Omental fat pad (tissue), 3 donors: ENCODE measurements at regions not wholly inside any gene's neighbourhood (a gene's known extent, or its start where the extent isn't known, plus 50 kb on each side); places are given as distances from the start of the nearest gene placed in this dataset.

Experiments used
- ATAC-seq: fragments of 150-250 bp; one replicate; pipeline ENCODE4 v1.9.1; 2016; ENCODE audit warnings: mild to moderate bottlenecking, moderate library complexity; ENCODE audit not compliant: low FRiP score
- DNase-seq: peaks from one replicate; pipeline ENCODE4 v3.0.0-alpha.2; 2019; ENCODE audit warnings: low spot score
- TF ChIP-seq, protein P1 (sequence below), 3 donors: fragments of 450-650 bp; IDR thresholded peaks; one replicate each; pipeline ENCODE4 v1.5.1; 2016 to 2017; ENCODE audit warnings: antibody characterized with exemption in 3 of 3, mild to moderate bottlenecking in 3 of 3, moderate library complexity in 2 of 3

DNA sequence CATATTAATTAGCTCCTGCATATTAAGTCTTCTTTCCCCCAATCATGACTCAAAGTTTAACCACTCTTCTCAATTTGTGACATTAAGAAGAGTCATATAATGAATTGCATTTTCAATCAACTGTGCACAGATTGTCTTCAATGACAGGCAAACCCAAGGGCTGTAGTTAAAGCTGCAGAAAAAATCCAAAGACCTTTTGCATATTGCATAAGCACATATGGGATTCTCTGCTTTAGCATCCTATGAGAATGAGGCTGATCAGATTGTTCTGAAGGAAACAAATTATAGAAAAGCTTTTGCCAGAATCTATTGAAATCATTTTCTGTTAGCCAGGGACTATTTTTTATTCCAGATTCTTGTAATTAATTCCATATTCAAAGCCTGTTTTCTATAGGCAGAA lies 112.3 kb downstream of the FAM170A start:
- TF ChIP-seq, protein P1, sequence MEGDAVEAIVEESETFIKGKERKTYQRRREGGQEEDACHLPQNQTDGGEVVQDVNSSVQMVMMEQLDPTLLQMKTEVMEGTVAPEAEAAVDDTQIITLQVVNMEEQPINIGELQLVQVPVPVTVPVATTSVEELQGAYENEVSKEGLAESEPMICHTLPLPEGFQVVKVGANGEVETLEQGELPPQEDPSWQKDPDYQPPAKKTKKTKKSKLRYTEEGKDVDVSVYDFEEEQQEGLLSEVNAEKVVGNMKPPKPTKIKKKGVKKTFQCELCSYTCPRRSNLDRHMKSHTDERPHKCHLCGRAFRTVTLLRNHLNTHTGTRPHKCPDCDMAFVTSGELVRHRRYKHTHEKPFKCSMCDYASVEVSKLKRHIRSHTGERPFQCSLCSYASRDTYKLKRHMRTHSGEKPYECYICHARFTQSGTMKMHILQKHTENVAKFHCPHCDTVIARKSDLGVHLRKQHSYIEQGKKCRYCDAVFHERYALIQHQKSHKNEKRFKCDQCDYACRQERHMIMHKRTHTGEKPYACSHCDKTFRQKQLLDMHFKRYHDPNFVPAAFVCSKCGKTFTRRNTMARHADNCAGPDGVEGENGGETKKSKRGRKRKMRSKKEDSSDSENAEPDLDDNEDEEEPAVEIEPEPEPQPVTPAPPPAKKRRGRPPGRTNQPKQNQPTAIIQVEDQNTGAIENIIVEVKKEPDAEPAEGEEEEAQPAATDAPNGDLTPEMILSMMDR (IDR thresholded peaks at IDR 0.05) = no peak
- ATAC-seq (no peak), DNase-seq (no peak)

DNA sequence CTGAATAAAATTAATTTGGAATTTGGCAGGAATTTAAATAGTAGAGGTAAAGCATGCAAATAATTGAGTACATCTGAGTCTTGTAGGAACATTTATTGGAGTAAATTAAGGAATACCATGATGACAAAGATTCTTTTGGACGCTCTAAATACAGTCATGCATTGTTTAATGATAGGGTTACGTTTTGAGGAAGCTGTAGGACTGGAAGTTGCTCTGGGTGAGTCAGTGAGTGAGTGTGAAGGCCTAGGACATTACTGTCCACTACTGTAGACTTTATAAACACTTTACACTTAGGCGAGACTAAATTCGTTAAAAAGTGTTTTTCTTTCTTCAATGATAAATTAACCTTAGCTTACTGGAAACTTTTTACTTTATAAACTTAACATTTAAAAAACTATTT lies 113.0 kb downstream of the FAM170A start:
- ATAC-seq = no peak
- no peak for DNase-seq
- TF ChIP-seq, protein P1 (IDR thresholded peaks at IDR 0.05) = no peak

DNA sequence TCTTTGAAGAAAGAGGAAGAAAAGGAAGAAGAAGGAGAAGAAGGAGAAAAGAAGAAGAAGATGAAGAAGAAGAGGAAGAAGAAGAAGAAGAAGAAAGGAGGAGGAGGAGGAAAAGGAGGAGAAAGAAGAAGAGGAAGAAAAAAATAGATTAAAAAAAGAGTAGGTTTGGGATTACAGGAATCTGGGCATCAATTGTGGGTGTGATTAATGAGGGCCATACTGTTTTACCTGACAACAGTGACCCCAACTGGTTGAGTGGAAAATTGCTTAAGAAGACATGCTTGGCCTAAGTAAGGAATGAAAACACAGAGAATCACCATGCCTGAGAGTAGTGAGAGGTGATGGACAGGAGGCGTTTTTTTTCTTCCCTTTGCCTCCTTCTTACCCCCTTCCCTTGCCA lies 114.6 kb downstream of the FAM170A start:
- DNase-seq = no peak
- TF ChIP-seq, protein P1 (IDR thresholded peaks at IDR 0.05) = no peak
- no peak for ATAC-seq

DNA sequence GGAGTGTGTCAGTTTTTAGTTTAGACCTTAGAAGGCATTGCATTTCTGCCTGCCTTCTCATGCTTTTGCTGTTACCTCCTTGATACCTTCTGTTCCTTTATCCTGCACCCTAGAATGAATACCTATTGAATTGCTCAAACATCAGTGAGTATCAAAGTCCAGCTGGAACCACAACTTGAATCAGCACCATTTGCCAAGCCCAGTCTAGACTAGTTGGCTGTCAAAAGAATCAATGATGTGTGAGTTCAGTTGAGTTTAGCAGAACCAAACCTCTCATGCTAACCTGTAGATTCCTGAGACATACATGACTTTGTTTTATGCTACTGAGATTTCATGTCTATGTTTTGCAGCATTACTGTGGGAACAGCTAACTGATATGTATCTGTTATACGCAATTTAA lies 116.6 kb downstream of the FAM170A start:
- no peak for ATAC-seq
- TF ChIP-seq, protein P1 (IDR thresholded peaks at IDR 0.05) = no peak
- DNase-seq = no peak

DNA sequence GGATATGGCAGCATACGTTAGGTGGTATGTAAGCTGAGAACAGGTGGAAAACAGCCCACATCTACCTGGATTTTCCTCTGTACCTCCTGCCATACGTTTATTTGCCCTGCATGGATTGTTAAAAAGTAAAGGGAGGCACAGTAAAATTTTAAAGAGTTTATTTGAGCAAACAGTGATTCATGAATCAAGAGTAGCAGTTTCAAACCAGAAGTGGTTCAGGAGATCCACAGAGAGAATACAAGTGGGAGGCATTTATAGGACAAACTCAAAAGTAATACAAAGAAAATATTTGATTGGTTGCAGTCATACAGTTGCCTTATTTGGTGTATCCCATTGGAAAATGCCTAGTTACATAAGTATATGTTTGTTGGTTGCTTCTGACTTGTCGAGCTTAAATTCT lies 117.6 kb downstream of the FAM170A start:
- TF ChIP-seq, protein P1 (IDR thresholded peaks at IDR 0.05) = no peak
- no peak for ATAC-seq

DNA sequence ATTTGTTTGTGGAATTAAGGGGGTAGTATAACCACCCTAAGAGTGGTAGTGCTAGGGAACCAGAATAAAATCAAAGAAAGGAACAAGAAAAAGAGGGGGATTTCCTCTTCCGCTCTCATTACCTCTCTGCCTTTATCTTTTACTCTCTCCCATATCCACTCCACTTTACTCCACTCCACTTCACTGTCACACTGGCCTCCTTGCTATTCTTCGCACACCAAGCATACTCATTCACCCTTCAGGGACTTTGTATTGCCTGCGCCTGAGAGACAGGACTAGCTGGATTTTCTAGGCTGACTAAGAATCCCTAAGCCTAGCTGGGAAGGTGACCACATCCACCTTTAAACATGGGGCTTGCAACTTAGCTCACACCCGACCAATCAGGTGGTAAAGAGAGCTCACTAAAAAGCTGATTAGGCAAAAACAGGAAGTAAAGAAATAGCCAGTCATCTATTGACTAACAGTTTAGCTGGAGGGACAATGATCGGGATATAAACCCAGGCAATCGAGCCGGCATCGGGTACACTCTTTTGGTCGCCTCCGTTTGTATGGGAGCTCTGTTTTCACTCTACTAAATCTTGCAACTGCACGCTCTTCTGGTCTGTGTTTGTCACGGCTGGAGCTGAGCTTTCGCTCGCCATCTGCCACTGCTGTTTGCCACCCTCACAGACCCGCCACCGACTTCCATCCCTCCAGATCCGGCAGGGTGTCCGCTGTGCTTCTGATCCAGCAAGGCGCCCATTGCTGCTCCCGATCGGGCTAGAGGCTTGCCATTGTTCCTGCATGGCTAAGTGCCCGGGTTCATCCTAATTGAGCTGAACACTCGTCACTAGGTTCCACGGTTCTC lies 121.8 kb downstream of the FAM170A start:
- ATAC-seq (no peak), DNase-seq (no peak)
- TF ChIP-seq, protein P1 (IDR thresholded peaks at IDR 0.05) = no peak

More for the DNA sequence above, 117.6 kb downstream of the FAM170A start:
- DNase-seq = no peak

DNA sequence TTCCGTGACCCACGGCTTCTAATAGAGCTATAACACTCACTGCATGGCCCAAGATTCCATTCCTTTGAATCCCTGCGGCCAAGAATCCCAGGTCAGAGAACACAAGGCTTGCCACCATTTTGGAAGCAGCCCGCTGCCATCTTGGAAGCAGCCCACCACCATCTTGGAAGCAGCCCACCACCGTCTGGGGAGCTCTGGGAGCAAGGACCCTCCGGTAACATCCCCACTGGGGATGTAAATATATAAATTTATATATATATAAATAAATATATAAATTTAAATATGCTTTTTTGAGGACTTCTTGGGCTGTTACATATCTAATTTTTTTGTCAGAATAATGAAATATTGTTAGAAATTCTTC lies 122.4 kb downstream of the FAM170A start:
- TF ChIP-seq, protein P1 (IDR thresholded peaks at IDR 0.05) = no peak
- ATAC-seq (no peak), DNase-seq (no peak)
